GM12878 (cell line): ENCODE measurements at regions not wholly inside any gene's neighbourhood (a gene's known extent, or its start where the extent isn't known, plus 50 kb on each side); places are given as distances from the start of the nearest gene placed in this dataset.

Source experiments
- ATAC-seq: fragments of 200-7000 bp; cut with Tn5 transposase; 3 replicates; pipeline ENCODE4 v1.9.1; 2020; ENCODE audit warnings: mild to moderate bottlenecking, moderate library complexity
- BruUV-seq: library from RNA; stranded (reverse); fragments of 400-500 nt; replicated peaks from 2 replicates; lab custom pipeline; 2021; lab: Mats Ljungman, UMichigan
- CTCF ChIA-PET: fragments of 300-600 bp; sonication (Branson Sonifier 250); formaldehyde crosslinking; extraction: SDS; loops from one replicate; lab custom pipeline; 2021; ENCODE audit warnings: inconsistent platforms; lab: Yijun Ruan, JAX
- POLR2A ChIA-PET: fragments of 350-600 bp; formaldehyde crosslinking; extraction: SDS; loops from one replicate; lab custom pipeline; 2021; ENCODE audit warnings: inconsistent platforms; lab: Charles Lee
- RAD21 ChIA-PET: fragments of 300-600 bp; sonication (Branson Sonifier 250); formaldehyde crosslinking; loops from one replicate; lab custom pipeline; 2023; ENCODE audit warnings: antibody characterized with exemption; ENCODE audit not compliant: unreplicated experiment; lab: Charles Lee
- SMC1A ChIA-PET: fragments of 300-600 bp; sonication (Branson Sonifier 250); formaldehyde crosslinking; loops from one replicate; lab custom pipeline; 2023; ENCODE audit not compliant: unreplicated experiment, uncharacterized antibody; lab: Charles Lee
- DNase-seq: peaks from one replicate; pipeline ENCODE4 v3.0.0-alpha.2; 2011; ENCODE audit warnings: low read depth, low spot score
- FAIRE-seq: peaks from 3 replicates; lab custom pipeline; 2011; peaks lifted over from hg19 to GRCh38; lab: Jason Lieb, UNC
- H2AFZ ChIP-seq: 2 replicates; pipeline ENCODE4 v1.6.0; 2011; ENCODE audit warnings: low read depth, low read length, control low read depth; ENCODE audit not compliant: control insufficient read depth
- H3K27ac ChIP-seq: 2 replicates; pipeline ENCODE4 v1.5.1; 2011; ENCODE audit warnings: control low read depth; ENCODE audit not compliant: control insufficient read depth, insufficient read depth
- H3K27me3 ChIP-seq, 2 experiments: replicated peaks in 1 of 2; 2 replicates each; pipeline versions ENCODE4 v1.6.0 to v1.6.1; 2011; ENCODE audit warnings: low read length in 1 of 2; ENCODE audit not compliant: control insufficient read depth in 2 of 2, insufficient read depth in 2 of 2
- H3K36me3 ChIP-seq, 2 experiments: 2 replicates each; pipeline ENCODE4 v1.5.1; 2011; ENCODE audit warnings: low read length in 1 of 2; ENCODE audit not compliant: control insufficient read depth in 2 of 2, insufficient read depth in 2 of 2
- H3K4me1 ChIP-seq: 2 replicates; pipeline ENCODE4 v1.6.1; 2011; ENCODE audit warnings: mild to moderate bottlenecking, low read length, moderate library complexity, mixed read lengths; ENCODE audit not compliant: control insufficient read depth, insufficient read depth
- H3K4me2 ChIP-seq: 2 replicates; pipeline ENCODE4 v1.6.0; 2011; ENCODE audit warnings: control low read depth; ENCODE audit not compliant: control insufficient read depth, insufficient read depth
- H3K4me3 ChIP-seq: fragments of 200-600 bp; sonication (generic); 2 replicates; pipeline ENCODE4 v1.5.1; 2016
- H3K79me2 ChIP-seq: 2 replicates; pipeline ENCODE4 v1.6.0; 2011; ENCODE audit warnings: low read length; ENCODE audit not compliant: control insufficient read depth, insufficient read depth
- H3K9ac ChIP-seq: 2 replicates; pipeline ENCODE4 v1.8.0; 2011; ENCODE audit warnings: low read length, control low read depth, mixed read lengths; ENCODE audit not compliant: control insufficient read depth, insufficient read depth
- H3K9me3 ChIP-seq: replicated peaks from 3 replicates; pipeline ENCODE4 v1.5.1; 2011; ENCODE audit warnings: mild to moderate bottlenecking, low read length; ENCODE audit not compliant: control insufficient read depth, insufficient read depth
- H4K20me1 ChIP-seq: 2 replicates; pipeline ENCODE4 v1.6.0; 2011; ENCODE audit not compliant: control insufficient read depth, insufficient read depth
- CBX5 ChIP-seq: sonication (generic); IDR thresholded peaks from 2 replicates; pipeline ENCODE4 v1.6.1; 2016; ENCODE audit warnings: low read depth, moderate library complexity, mild to moderate bottlenecking, inconsistent platforms
- CHD2 ChIP-seq: IDR thresholded peaks from 2 replicates; pipeline ENCODE4 v1.6.1; 2011; ENCODE audit warnings: low read depth, low read length, improper control_type of control experiment, borderline replicate concordance
- CREB1 ChIP-seq: IDR thresholded peaks from 2 replicates; pipeline ENCODE4 v1.6.1; 2012; ENCODE audit warnings: low read depth, mild to moderate bottlenecking, inconsistent platforms
- DPF2 ChIP-seq: fragments of 450-650 bp; IDR thresholded peaks from 2 replicates; pipeline ENCODE4 v1.6.1; 2017; ENCODE audit warnings: mild to moderate bottlenecking
- GABPA ChIP-seq: IDR thresholded peaks from 2 replicates; pipeline ENCODE4 v1.6.1; 2014; ENCODE audit warnings: antibody characterized with exemption, low read depth, mild to moderate bottlenecking, inconsistent platforms
- HDAC6 ChIP-seq: fragments of 200-600 bp; sonication (generic); IDR thresholded peaks from one replicate; pipeline ENCODE4 v1.8.0; 2017; ENCODE audit warnings: antibody characterized with exemption; ENCODE audit not compliant: unreplicated experiment
- MYC ChIP-seq: IDR thresholded peaks from 2 replicates; pipeline ENCODE4 v1.6.1; 2011; ENCODE audit warnings: mild to moderate bottlenecking, low read length, moderate library complexity, inconsistent platforms; ENCODE audit not compliant: insufficient read depth, insufficient replicate concordance, insufficient read length, severe bottlenecking
- PAX8 ChIP-seq: fragments of 450-650 bp; IDR thresholded peaks from 2 replicates; pipeline ENCODE4 v1.6.1; 2017; ENCODE audit warnings: mild to moderate bottlenecking, moderate library complexity
- RB1 ChIP-seq: fragments of 450-650 bp; formaldehyde crosslinking; IDR thresholded peaks from 2 replicates; pipeline ENCODE4 v1.6.1; 2017; ENCODE audit warnings: mild to moderate bottlenecking, borderline replicate concordance
- RELA ChIP-seq: fragments of 450-650 bp; IDR thresholded peaks from 2 replicates; pipeline ENCODE4 v1.8.0; 2014; ENCODE audit warnings: borderline replicate concordance; ENCODE audit not compliant: partially characterized antibody
- SMAD1 ChIP-seq: fragments of 450-650 bp; IDR thresholded peaks from 2 replicates; pipeline ENCODE4 v1.6.1; 2018; ENCODE audit warnings: mild to moderate bottlenecking, low read depth; ENCODE audit not compliant: partially characterized antibody
- SMARCA5 ChIP-seq: fragments of 450-650 bp; IDR thresholded peaks from 2 replicates; pipeline ENCODE4 v1.6.1; 2017; ENCODE audit warnings: mild to moderate bottlenecking
- SPI1 ChIP-seq: IDR thresholded peaks from 2 replicates; pipeline ENCODE4 v1.6.1; 2011; ENCODE audit warnings: low read depth, mild to moderate bottlenecking, low read length, moderate library complexity, borderline replicate concordance; ENCODE audit not compliant: insufficient read depth
- TCF7 ChIP-seq: IDR thresholded peaks from 2 replicates; pipeline ENCODE4 v1.6.1; 2014; ENCODE audit warnings: antibody characterized with exemption, borderline replicate concordance
- ZNF207 ChIP-seq: fragments of 450-650 bp; IDR thresholded peaks from 2 replicates; pipeline ENCODE4 v1.6.1; 2014; ENCODE audit warnings: antibody characterized with exemption, mild to moderate bottlenecking, borderline replicate concordance
- WGBS: methylation state at CpG from one replicate; pipeline ENCODE4 v1.1.6; 2016; ENCODE audit warnings: low lambda C conversion rate; ENCODE audit not compliant: insufficient replicate concordance, insufficient coverage; ENCODE audit errors: missing lambda C conversion rate; 5-methylcytosine and 5-hydroxymethylcytosine counted together
- in situ Hi-C: fragments of 300-500 bp; cut with MboI; formaldehyde crosslinking; loops from 9 replicates; pipeline ENCODE4 v1.14.3; 2018; ENCODE audit warnings: mixed read lengths
- intact Hi-C: fragments of 100-400 bp; cut with micrococcal nuclease; formaldehyde crosslinking; loops from one replicate; pipeline ENCODE4 v1.14.2; 2022; ENCODE audit not compliant: unreplicated experiment
- TF ChIP-seq, protein P1 (sequence below): IDR thresholded peaks from 2 replicates; pipeline ENCODE4 v1.6.1; 2012; ENCODE audit warnings: low read depth, low read length, improper control_type of control experiment
- TF ChIP-seq, protein P2 (sequence below): fragments of 450-650 bp; IDR thresholded peaks from 2 replicates; pipeline ENCODE4 v1.6.1; 2017; ENCODE audit warnings: mild to moderate bottlenecking, moderate library complexity
- TF ChIP-seq, protein P3 (sequence below): IDR thresholded peaks from 2 replicates; pipeline ENCODE4 v1.6.1; 2011; ENCODE audit warnings: low read depth, mild to moderate bottlenecking, low read length, moderate library complexity, borderline replicate concordance; ENCODE audit errors: extremely low read depth

DNA sequence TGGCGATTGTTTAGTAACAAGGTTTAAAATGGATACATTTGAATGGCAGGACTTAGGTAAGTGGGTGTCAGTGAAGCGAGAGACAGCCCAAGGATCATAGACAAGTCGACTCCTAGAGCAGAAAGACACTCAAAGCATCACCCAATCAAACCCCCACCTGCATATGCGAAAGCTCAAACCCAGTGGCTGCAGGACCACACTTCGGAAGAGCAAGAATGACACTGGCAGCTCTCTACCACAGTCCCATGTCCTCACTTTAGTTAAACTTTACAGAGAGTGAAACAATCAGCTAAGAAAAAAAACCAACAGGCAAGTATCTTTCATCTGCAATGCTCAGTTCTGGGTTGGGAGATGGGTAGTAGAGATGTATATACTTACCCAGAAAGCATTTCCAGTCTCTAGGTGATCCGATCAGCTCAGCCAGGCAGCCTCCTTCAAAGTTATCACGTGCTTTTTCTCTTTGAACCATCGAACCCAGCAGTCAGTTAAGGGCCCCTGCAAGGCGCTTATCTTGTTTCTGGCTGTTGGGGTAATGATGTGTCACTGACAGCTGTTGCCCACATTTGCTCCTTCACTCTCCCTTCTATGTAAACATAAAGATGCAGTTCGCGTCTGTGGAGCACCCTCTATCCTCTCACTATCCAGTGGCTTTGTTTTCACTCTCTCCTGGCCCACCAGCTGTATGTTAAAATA lies 357.5 kb upstream of the ID2 start:
- H3K4me2 ChIP-seq = no peak overlapping the region
- no peaks in the 10 kb centered on the region for H4K20me1 ChIP-seq
- no peaks in the 10 kb centered on the region for H3K27me3 ChIP-seq
- WGBS = 54% methylated on average over 11 of the region's 11 CpGs
- BruUV-seq = no TSS peak
- no peaks in the 10 kb centered on the region for H3K79me2 ChIP-seq
- ChIA-PET SMC1A (interaction anchor here (0.6 to 6.7 kb wide), 6 partner anchors 10 to 44 kb away, joined by 3 to 49 read pairs (median 6); no protein-coding TSS in a partner anchor), RAD21 (interaction anchor here (1.8 to 1.9 kb wide), 2 partner anchors 9 to 11 kb away, joined by 4 to 8 read pairs; no protein-coding TSS in a partner anchor), CTCF (interaction anchor here (1.3 to 2.7 kb wide), 2 partner anchors 10 to 13 kb away, joined by 3 to 11 read pairs; no protein-coding TSS in a partner anchor), POLR2A (no interaction called here)
- intact Hi-C loops (no loop called here), in situ Hi-C loops (no loop called here)
- ATAC-seq (no peak; the same call in 2 of the 3 replicates), DNase-seq (no peak), FAIRE-seq (no peak)
- no peak overlapping the region for H2AFZ ChIP-seq
- no peak overlapping the region for H3K27ac ChIP-seq
- H3K36me3 ChIP-seq = no peaks in the 10 kb centered on the region
- H3K9me3 ChIP-seq = no peaks in the 10 kb centered on the region; the same call in 2 of the 3 replicates
- no peak overlapping the region for H3K9ac ChIP-seq
- no peaks in the 10 kb centered on the region for H3K4me1 ChIP-seq
- no peak overlapping the region for H3K4me3 ChIP-seq
- TF ChIP-seq CHD2 = no peak
- TF ChIP-seq SMAD1 = no peak
- TF ChIP-seq CREB1 = no peak
- TF ChIP-seq SPI1 = no peak
- TF ChIP-seq, protein P1, sequence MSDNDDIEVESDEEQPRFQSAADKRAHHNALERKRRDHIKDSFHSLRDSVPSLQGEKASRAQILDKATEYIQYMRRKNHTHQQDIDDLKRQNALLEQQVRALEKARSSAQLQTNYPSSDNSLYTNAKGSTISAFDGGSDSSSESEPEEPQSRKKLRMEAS = no peak
- TF ChIP-seq HDAC6 = no peak
- TF ChIP-seq SMARCA5 = no peak
- no peak for TF ChIP-seq TCF7
- TF ChIP-seq, protein P2, sequence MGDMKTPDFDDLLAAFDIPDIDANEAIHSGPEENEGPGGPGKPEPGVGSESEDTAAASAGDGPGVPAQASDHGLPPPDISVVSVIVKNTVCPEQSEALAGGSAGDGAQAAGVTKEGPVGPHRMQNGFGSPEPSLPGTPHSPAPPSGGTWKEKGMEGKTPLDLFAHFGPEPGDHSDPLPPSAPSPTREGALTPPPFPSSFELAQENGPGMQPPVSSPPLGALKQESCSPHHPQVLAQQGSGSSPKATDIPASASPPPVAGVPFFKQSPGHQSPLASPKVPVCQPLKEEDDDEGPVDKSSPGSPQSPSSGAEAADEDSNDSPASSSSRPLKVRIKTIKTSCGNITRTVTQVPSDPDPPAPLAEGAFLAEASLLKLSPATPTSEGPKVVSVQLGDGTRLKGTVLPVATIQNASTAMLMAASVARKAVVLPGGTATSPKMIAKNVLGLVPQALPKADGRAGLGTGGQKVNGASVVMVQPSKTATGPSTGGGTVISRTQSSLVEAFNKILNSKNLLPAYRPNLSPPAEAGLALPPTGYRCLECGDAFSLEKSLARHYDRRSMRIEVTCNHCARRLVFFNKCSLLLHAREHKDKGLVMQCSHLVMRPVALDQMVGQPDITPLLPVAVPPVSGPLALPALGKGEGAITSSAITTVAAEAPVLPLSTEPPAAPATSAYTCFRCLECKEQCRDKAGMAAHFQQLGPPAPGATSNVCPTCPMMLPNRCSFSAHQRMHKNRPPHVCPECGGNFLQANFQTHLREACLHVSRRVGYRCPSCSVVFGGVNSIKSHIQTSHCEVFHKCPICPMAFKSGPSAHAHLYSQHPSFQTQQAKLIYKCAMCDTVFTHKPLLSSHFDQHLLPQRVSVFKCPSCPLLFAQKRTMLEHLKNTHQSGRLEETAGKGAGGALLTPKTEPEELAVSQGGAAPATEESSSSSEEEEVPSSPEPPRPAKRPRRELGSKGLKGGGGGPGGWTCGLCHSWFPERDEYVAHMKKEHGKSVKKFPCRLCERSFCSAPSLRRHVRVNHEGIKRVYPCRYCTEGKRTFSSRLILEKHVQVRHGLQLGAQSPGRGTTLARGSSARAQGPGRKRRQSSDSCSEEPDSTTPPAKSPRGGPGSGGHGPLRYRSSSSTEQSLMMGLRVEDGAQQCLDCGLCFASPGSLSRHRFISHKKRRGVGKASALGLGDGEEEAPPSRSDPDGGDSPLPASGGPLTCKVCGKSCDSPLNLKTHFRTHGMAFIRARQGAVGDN = no peak
- TF ChIP-seq PAX8 = no peak
- TF ChIP-seq CBX5 = no peak
- no peak for TF ChIP-seq ZNF207
- TF ChIP-seq, protein P3, sequence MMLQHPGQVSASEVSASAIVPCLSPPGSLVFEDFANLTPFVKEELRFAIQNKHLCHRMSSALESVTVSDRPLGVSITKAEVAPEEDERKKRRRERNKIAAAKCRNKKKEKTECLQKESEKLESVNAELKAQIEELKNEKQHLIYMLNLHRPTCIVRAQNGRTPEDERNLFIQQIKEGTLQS = no peak
- no peak for TF ChIP-seq GABPA
- TF ChIP-seq DPF2 = no peak
- no peak for TF ChIP-seq RELA
- TF ChIP-seq MYC = no peak
- no peak for TF ChIP-seq RB1
